Keratinocyte (primary cell): ENCODE measurements at regions not wholly inside any gene's neighbourhood (a gene's known extent, or its start where the extent isn't known, plus 50 kb on each side); places are given as distances from the start of the nearest gene placed in this dataset.

Experiments used
- DNase-seq: peaks from one replicate; pipeline ENCODE4 v3.0.0-alpha.2; 2011; ENCODE audit warnings: low read depth, missing footprints, low spot score
- FAIRE-seq: peaks from 2 replicates; lab custom pipeline; 2011; peaks lifted over from hg19 to GRCh38; lab: Jason Lieb, UNC
- H2AFZ ChIP-seq: 2 replicates; pipeline ENCODE4 v1.6.0; 2012; ENCODE audit warnings: low read length, control low read depth, inconsistent platforms; ENCODE audit not compliant: control insufficient read depth
- H3K27ac ChIP-seq: 2 replicates; pipeline ENCODE4 v1.5.1; 2011; ENCODE audit warnings: low read length; ENCODE audit not compliant: control insufficient read depth, insufficient read depth
- H3K27me3 ChIP-seq: 3 replicates; pipeline ENCODE4 v1.6.0; 2011; ENCODE audit warnings: low read length; ENCODE audit not compliant: control insufficient read depth, insufficient read depth; ENCODE audit errors: extremely low read depth
- H3K36me3 ChIP-seq, 2 experiments: 2 replicates in 1 of 2; 3 replicates in 1 of 2; pipeline ENCODE4 v1.5.1; 2011; ENCODE audit warnings: low read length in 2 of 2, mild to moderate bottlenecking in 1 of 2; ENCODE audit not compliant: control insufficient read depth in 2 of 2, insufficient read depth in 2 of 2; ENCODE audit errors: extremely low read depth in 1 of 2
- H3K4me1 ChIP-seq: 3 replicates; pipeline ENCODE4 v1.5.1; 2011; ENCODE audit warnings: low read length; ENCODE audit not compliant: control insufficient read depth, insufficient read depth; ENCODE audit errors: extremely low read depth
- H3K4me2 ChIP-seq: 3 replicates; pipeline ENCODE4 v1.6.0; 2011; ENCODE audit warnings: low read depth, low read length; ENCODE audit not compliant: control insufficient read depth, insufficient read depth; ENCODE audit errors: extremely low read depth
- H3K4me3 ChIP-seq, 3 experiments: fragments of 200-600 bp in 1 of 3; sonication (generic) in 1 of 3; 2 replicates in 2 of 3; 3 replicates in 1 of 3; pipeline ENCODE4 v1.5.1; 2011 to 2016; ENCODE audit warnings: low read length in 3 of 3, mild to moderate bottlenecking in 3 of 3, control low read depth in 2 of 3, inconsistent platforms in 1 of 3, low read depth in 1 of 3, mixed read lengths in 1 of 3, mixed run types in 1 of 3, moderate library complexity in 1 of 3; ENCODE audit not compliant: control insufficient read depth in 2 of 3, insufficient read depth in 2 of 3; ENCODE audit errors: extremely low read depth in 1 of 3
- H3K79me2 ChIP-seq: 2 replicates; pipeline ENCODE4 v1.6.0; 2012; ENCODE audit warnings: low read length; ENCODE audit not compliant: control insufficient read depth, insufficient read depth
- H3K9ac ChIP-seq: 3 replicates; pipeline ENCODE4 v1.6.0; 2011; ENCODE audit warnings: low read length; ENCODE audit not compliant: control insufficient read depth, insufficient read depth; ENCODE audit errors: extremely low read depth
- H3K9me1 ChIP-seq: 3 replicates; pipeline ENCODE4 v1.6.0; 2011; ENCODE audit warnings: low read length; ENCODE audit not compliant: control insufficient read depth, insufficient read depth; ENCODE audit errors: extremely low read depth
- H3K9me3 ChIP-seq: 2 replicates; pipeline ENCODE4 v1.5.1; 2012; ENCODE audit warnings: low read depth, low read length; ENCODE audit not compliant: control insufficient read depth
- H4K20me1 ChIP-seq: 3 replicates; pipeline ENCODE4 v1.6.0; 2011; ENCODE audit warnings: low read length; ENCODE audit not compliant: control insufficient read depth, insufficient read depth; ENCODE audit errors: extremely low read depth
- CTCF ChIP-seq, 3 experiments: IDR thresholded peaks in 1 of 3; conservative IDR thresholded peaks in 1 of 3; optimal IDR thresholded peaks in 1 of 3; 2 replicates in 2 of 3; 3 replicates in 1 of 3; pipeline versions ENCODE3 to v1.5.1; 2011; ENCODE audit warnings: low read length in 3 of 3, mild to moderate bottlenecking in 3 of 3, moderate library complexity in 2 of 3, control low read depth in 1 of 3, inconsistent platforms in 1 of 3; ENCODE audit not compliant: insufficient read depth in 2 of 3; ENCODE audit errors: extremely low read depth in 1 of 3
- EZH2 ChIP-seq: IDR thresholded peaks from one replicate; pipeline ENCODE4 v1.6.1; 2012; ENCODE audit warnings: inconsistent platforms, mild to moderate bottlenecking, low read length, moderate library complexity
- dilution Hi-C: fragments of 300-500 bp; cut with MboI; formaldehyde crosslinking; loops from one replicate; pipeline ENCODE4 v1.7.0; 2020; ENCODE audit warnings: low sequenced_read_pairs; ENCODE audit not compliant: extremely low pct_ligation_motif_present

DNA sequence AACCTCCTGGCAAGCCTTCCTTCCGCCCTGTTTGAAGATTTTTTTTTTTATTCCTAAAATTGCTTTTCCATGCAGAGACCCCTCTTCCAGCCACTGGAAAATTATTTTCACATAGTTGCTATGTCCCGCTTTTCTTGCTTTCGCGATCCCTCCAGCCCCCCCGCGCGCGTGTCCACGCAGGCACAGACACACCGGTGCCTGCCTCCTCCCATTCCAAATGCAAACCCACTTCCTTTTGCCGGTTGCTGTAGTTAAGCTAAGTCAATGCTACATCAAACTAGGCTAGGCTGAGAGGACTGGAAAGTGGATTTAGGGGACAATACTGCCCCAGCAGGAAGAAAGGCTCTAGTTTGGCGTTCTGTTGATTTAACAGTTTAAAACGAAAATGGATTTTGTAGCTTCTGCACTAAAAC lies 111.0 kb downstream of the DHX15 start:
- Histone ChIP-seq H4K20me1 (no peaks in the 10 kb centered on the region), H3K36me3 (no peaks in the 10 kb centered on the region), H3K4me2 (peak overlapping the region; percentile 85), H3K27me3 (peaks cover 34% of the 10 kb centered on the region), H2AFZ (no peak overlapping the region), H3K9me3 (no peaks in the 10 kb centered on the region), H3K79me2 (no peaks in the 10 kb centered on the region), H3K9ac (peak overlapping the region; percentile 33), H3K27ac (no peak overlapping the region), H3K9me1 (no peaks in the 10 kb centered on the region), H3K4me1 (peaks cover 17% of the 10 kb centered on the region), H3K4me3 (peak overlapping the region; percentile 51 to 67 (median 57))
- dilution Hi-C loops, result no loop called here
- no peak for FAIRE-seq
- TF ChIP-seq EZH2 (no peak), CTCF (optimal IDR thresholded peaks at IDR 0.05 in 1 of 3, IDR thresholded peaks at IDR 0.05 in 1 of 3, conservative IDR thresholded peaks at IDR 0.05 in 1 of 3; ENCODE audit: extremely low read depth in 1 of 3, insufficient read depth in 2 of 3, low read length in 3 of 3) (peak in 1 of 3 experiments; percentile 8)
- DNase-seq, result no peak

DNA sequence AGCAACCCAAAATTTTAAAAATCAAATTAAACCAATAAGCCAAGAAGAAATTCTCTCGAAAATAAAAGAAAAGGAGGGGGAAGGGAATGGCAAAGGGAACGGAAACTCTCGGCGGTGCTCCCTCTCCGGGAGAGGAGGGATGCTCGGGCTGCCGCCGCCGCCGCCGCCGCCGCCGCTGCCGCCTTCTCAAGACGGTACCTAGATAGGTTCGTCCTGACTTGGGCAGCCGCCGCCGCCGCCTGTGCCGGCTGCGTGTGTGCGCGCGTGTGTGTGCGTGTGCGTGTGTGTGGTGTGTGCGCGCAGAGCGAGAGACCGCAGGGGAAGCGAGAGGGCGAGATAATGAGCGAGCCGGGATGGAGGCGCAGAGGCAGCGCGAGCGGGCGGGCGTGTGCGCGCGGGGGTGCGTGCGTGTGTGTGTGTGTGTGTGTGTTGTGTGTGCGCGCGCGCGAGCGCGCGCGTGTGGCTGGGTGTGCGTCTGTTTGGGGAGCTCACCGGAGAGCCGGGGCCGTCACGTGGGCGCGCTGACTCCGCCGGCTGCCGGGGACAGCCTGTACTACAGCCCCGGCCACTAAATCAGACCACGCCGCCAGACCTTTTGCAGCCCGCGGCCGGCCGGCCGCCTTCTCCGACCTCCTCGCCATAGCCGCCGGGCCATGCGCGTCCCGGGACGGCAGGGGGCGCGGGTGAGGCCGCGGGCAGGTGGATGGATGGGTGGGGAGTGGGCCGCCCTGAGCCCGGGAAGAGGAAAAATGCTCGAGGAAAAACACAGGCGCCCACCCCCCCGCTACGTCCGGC lies 111.6 kb downstream of the DHX15 start:
- FAIRE-seq, result no peak
- Histone ChIP-seq H3K27me3 (peaks cover 31% of the 10 kb centered on the region), H3K79me2 (no peaks in the 10 kb centered on the region), H3K4me2 (peak overlapping the region; percentile 85), H3K4me3 (peak overlapping the region; percentile 51 to 67 (median 57)), H3K9ac (peak overlapping the region; percentile 33), H4K20me1 (no peaks in the 10 kb centered on the region), H2AFZ (peak overlapping the region; percentile 76), H3K4me1 (peaks cover 17% of the 10 kb centered on the region), H3K9me1 (no peaks in the 10 kb centered on the region), H3K27ac (no peak overlapping the region), H3K9me3 (no peaks in the 10 kb centered on the region), H3K36me3 (no peaks in the 10 kb centered on the region)
- no peak for DNase-seq
- dilution Hi-C loops, result no loop called here
- TF ChIP-seq EZH2, result no peak
- TF ChIP-seq CTCF (optimal IDR thresholded peaks at IDR 0.05 in 1 of 3, IDR thresholded peaks at IDR 0.05 in 1 of 3, conservative IDR thresholded peaks at IDR 0.05 in 1 of 3; ENCODE audit: extremely low read depth in 1 of 3, insufficient read depth in 2 of 3, low read length in 3 of 3), result peak in 2 of 3 experiments; percentile 64 to 70
